OCI-LY7 (cell line): ENCODE measurements at regions not wholly inside any gene's neighbourhood (a gene's known extent, or its start where the extent isn't known, plus 50 kb on each side); places are given as distances from the start of the nearest gene placed in this dataset.

Experiments used
- BruUV-seq: library from RNA; stranded (reverse); fragments of 400-500 nt; replicated peaks from 2 replicates; lab custom pipeline; 2021; lab: Mats Ljungman, UMichigan
- CTCF ChIA-PET: fragments of 300-600 bp; sonication (Branson Sonifier 250); formaldehyde crosslinking; loops from one replicate; lab custom pipeline; 2022; ENCODE audit warnings: antibody characterized with exemption; ENCODE audit not compliant: unreplicated experiment; lab: Charles Lee
- POLR2A ChIA-PET: fragments of 300-600 bp; sonication (Branson Sonifier 250); formaldehyde crosslinking; loops from one replicate; lab custom pipeline; 2022; ENCODE audit warnings: antibody characterized with exemption; lab: Charles Lee
- DNase-seq: peaks from one replicate; pipeline ENCODE4 v3.0.0-alpha.2; 2015; ENCODE audit warnings: low spot score
- H2AFZ ChIP-seq: fragments of 200-600 bp; sonication (generic), shearing (Covaris generic); 2 replicates; pipeline ENCODE4 v1.6.1; 2014; ENCODE audit warnings: mild to moderate bottlenecking, antibody characterized with exemption, low read length, moderate library complexity
- H3K27ac ChIP-seq: fragments of 200-600 bp; sonication (generic); 2 replicates; pipeline ENCODE4 v1.5.1; 2014; ENCODE audit warnings: mixed run types, low read depth, mild to moderate bottlenecking, moderate library complexity, low read length, inconsistent platforms; ENCODE audit not compliant: poor library complexity, severe bottlenecking
- H3K36me3 ChIP-seq: fragments of 200-600 bp; sonication (generic); 2 replicates; pipeline ENCODE4 v1.6.1; 2014; ENCODE audit warnings: mild to moderate bottlenecking, antibody characterized with exemption, low read length, moderate library complexity, mixed read lengths; ENCODE audit not compliant: insufficient read depth
- H3K4me1 ChIP-seq: fragments of 200-600 bp; sonication (generic); 2 replicates; pipeline ENCODE4 v1.5.1; 2014; ENCODE audit warnings: mild to moderate bottlenecking, low read length; ENCODE audit not compliant: insufficient read depth, poor library complexity, severe bottlenecking
- H3K4me2 ChIP-seq: fragments of 200-600 bp; sonication (generic); 2 replicates; pipeline ENCODE4 v1.6.1; 2014; ENCODE audit warnings: mild to moderate bottlenecking, low read length
- H3K4me3 ChIP-seq: fragments of 200-600 bp; sonication (generic); 2 replicates; pipeline ENCODE4 v1.5.1; 2014; ENCODE audit warnings: mild to moderate bottlenecking, low read depth, low read length; ENCODE audit not compliant: poor library complexity, severe bottlenecking
- H3K79me2 ChIP-seq: fragments of 200-600 bp; sonication (generic); 2 replicates; pipeline ENCODE4 v1.6.1; 2016; ENCODE audit warnings: low read depth, mild to moderate bottlenecking, low read length, moderate library complexity, mixed read lengths; ENCODE audit not compliant: insufficient read depth
- H3K9me2 ChIP-seq: fragments of 200-600 bp; sonication (generic); 2 replicates; pipeline ENCODE4 v1.6.1; 2016; ENCODE audit warnings: mild to moderate bottlenecking, low read length, mixed read lengths; ENCODE audit not compliant: insufficient read depth
- H3K9me3 ChIP-seq: fragments of 200-600 bp; sonication (generic); 2 replicates; pipeline ENCODE4 v1.6.1; 2014; ENCODE audit warnings: mild to moderate bottlenecking, mixed run types, low read length, mixed read lengths
- H4K20me1 ChIP-seq: fragments of 200-600 bp; sonication (generic); 2 replicates; pipeline ENCODE4 v1.6.1; 2014; ENCODE audit warnings: mild to moderate bottlenecking, antibody characterized with exemption, low read length, moderate library complexity, mixed read lengths; ENCODE audit not compliant: insufficient read depth
- EZH2phosphoT487 ChIP-seq: fragments of 200-600 bp; sonication (generic); IDR thresholded peaks from 2 replicates; pipeline ENCODE4 v1.6.1; 2018; ENCODE audit warnings: low read depth, borderline replicate concordance, mild to moderate bottlenecking, mixed run types, antibody characterized with exemption, low read length, moderate library complexity, mixed read lengths
- intact Hi-C: fragments of 100-400 bp; cut with micrococcal nuclease; formaldehyde crosslinking; loops from one replicate; pipeline ENCODE4 v1.10.0; 2022; ENCODE audit not compliant: unreplicated experiment
- TF ChIP-seq, protein P1 (sequence below): fragments of 200-600 bp; sonication (generic); conservative IDR thresholded peaks from 2 replicates; pipeline ENCODE4 v1.5.1; 2014; ENCODE audit warnings: mild to moderate bottlenecking, antibody characterized with exemption, low read length, moderate library complexity, mixed read lengths

- ChIA-PET POLR2A (interaction anchor here (0.6 to 0.8 kb wide), 3 partner anchors 17 to 509 kb away, joined by 3 to 6 read pairs (median 3); no protein-coding TSS in a partner anchor), CTCF (no interaction called here)
- Histone ChIP-seq H4K20me1 (no peaks in the 10 kb centered on the region), H3K27ac (no peak overlapping the region), H3K9me3 (no peaks in the 10 kb centered on the region), H3K4me3 (no peak overlapping the region), H3K4me1 (no peaks in the 10 kb centered on the region), H3K79me2 (no peaks in the 10 kb centered on the region), H2AFZ (no peak overlapping the region), H3K36me3 (no peaks in the 10 kb centered on the region), H3K9me2 (no peaks in the 10 kb centered on the region), H3K4me2 (no peak overlapping the region)
- DNase-seq: peak; percentile 6
- BruUV-seq: no TSS peak
- TF ChIP-seq EZH2phosphoT487: no peak
- TF ChIP-seq, protein P1, sequence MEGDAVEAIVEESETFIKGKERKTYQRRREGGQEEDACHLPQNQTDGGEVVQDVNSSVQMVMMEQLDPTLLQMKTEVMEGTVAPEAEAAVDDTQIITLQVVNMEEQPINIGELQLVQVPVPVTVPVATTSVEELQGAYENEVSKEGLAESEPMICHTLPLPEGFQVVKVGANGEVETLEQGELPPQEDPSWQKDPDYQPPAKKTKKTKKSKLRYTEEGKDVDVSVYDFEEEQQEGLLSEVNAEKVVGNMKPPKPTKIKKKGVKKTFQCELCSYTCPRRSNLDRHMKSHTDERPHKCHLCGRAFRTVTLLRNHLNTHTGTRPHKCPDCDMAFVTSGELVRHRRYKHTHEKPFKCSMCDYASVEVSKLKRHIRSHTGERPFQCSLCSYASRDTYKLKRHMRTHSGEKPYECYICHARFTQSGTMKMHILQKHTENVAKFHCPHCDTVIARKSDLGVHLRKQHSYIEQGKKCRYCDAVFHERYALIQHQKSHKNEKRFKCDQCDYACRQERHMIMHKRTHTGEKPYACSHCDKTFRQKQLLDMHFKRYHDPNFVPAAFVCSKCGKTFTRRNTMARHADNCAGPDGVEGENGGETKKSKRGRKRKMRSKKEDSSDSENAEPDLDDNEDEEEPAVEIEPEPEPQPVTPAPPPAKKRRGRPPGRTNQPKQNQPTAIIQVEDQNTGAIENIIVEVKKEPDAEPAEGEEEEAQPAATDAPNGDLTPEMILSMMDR: peak; percentile 86
- intact Hi-C loops: no loop called here
Measured at GRCh38 chr13:68304286-68304893, 1074.3 kb upstream of the PCDH9 start.

DNA sequence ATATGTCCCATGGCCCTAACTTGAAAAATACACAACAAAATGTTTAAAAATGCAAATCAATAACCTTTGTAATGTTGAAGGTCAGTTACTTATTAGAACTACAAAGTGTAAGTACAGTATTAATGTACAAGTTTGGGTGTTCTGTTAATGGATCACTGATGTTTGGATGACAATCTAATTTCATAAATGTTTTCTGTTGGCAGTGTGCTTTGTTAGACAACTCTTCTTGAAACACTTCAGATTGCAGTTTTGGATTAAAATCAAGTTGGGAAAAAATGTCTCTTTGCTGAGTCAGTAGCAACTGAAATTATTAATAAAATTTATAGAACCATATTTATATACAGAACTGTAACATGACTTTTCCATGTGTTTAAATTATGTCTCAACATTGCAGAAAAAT, 1063.5 kb upstream of the PCDH9 start:
- Histone ChIP-seq H3K9me2 (no peaks in the 10 kb centered on the region), H3K27ac (no peak overlapping the region)

GRCh38 chr13:68292601-68293000, 1062.5 kb upstream of the PCDH9 start:
- no peaks in the 10 kb centered on the region for H3K4me1 ChIP-seq
- H3K4me3 ChIP-seq: no peak overlapping the region
- no peak overlapping the region for H2AFZ ChIP-seq
- H3K36me3 ChIP-seq: no peaks in the 10 kb centered on the region
- no peaks in the 10 kb centered on the region for H3K9me2 ChIP-seq
- intact Hi-C loops: no loop called here
- POLR2A ChIA-PET: interaction anchor here (0.7 kb wide), 1 partner anchor 943 kb away, joined by 3 read pairs; no protein-coding TSS in a partner anchor
- no peaks in the 10 kb centered on the region for H3K79me2 ChIP-seq
- TF ChIP-seq, protein P1: no peak
- no peak for TF ChIP-seq EZH2phosphoT487
- no peak overlapping the region for H3K4me2 ChIP-seq
- DNase-seq: no peak
- H3K27ac ChIP-seq: no peak overlapping the region
- no TSS peak for BruUV-seq
- H3K9me3 ChIP-seq: no peaks in the 10 kb centered on the region
- H4K20me1 ChIP-seq: no peaks in the 10 kb centered on the region
- CTCF ChIA-PET: no interaction called here

More for the DNA sequence above, 1063.5 kb upstream of the PCDH9 start:
- no peak for DNase-seq
- no peaks in the 10 kb centered on the region for H4K20me1 ChIP-seq
- no peak overlapping the region for H3K4me3 ChIP-seq
- no TSS peak for BruUV-seq
- TF ChIP-seq, protein P1: no peak
- TF ChIP-seq EZH2phosphoT487: no peak
- ChIA-PET POLR2A (no interaction called here), CTCF (no interaction called here)
- intact Hi-C loops: no loop called here
- no peaks in the 10 kb centered on the region for H3K4me1 ChIP-seq
- no peak overlapping the region for H3K4me2 ChIP-seq
- no peaks in the 10 kb centered on the region for H3K36me3 ChIP-seq
- no peak overlapping the region for H2AFZ ChIP-seq
- no peaks in the 10 kb centered on the region for H3K9me3 ChIP-seq
- H3K79me2 ChIP-seq: no peaks in the 10 kb centered on the region
